ENCODE measurements at regions not wholly inside any gene's neighbourhood (a gene's known extent, or its start where the extent isn't known, plus 50 kb on each side); places are given as distances from the start of the nearest gene placed in this dataset.

GRCh38 chr9:18036422-18037187 lies 437.3 kb upstream of the ADAMTSL1 start:
- Histone ChIP-seq H3K4me3 (ENCODE audit: insufficient read depth in 1 of 2, low read depth in 1 of 2, low read length in 2 of 2) (no peak overlapping the region), H2AFZ (ENCODE audit: low read depth, low read length) (no peak overlapping the region)

DNA sequence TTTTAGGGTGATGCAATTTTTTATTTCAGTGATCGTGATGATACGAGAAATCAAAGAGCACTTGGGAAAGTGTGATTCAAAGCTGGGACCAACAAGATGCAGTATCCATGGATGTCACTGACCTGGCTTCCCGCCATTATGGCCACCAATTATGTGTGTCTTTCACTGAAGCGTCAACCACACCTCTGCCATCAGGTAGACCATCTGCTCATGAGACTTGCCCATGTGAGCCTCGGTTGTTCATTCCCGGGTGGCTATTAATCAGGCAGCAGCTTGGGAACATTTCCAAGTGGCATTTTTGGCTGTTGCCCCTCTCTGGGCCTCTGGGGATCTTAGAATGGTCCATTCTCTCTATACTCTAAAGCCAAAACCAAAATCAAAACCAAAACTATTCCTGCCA lies 436.0 kb upstream of the ADAMTSL1 start:
- H3K4ac ChIP-seq (ENCODE audit: low read depth in 1 of 2, low read length in 2 of 2): no peak overlapping the region
- H3K9ac ChIP-seq (ENCODE audit: low read length): no peak overlapping the region
- no peak overlapping the region for H4K8ac ChIP-seq (ENCODE audit: low read length)
- no peak overlapping the region for H3K18ac ChIP-seq (ENCODE audit: low read depth in 1 of 2, low read length in 2 of 2)
- H2BK15ac ChIP-seq (ENCODE audit: low read depth, poor library complexity, severe bottlenecking): no peak overlapping the region
- no peak for DNase-seq
- no peaks in the 10 kb centered on the region for H3K79me1 ChIP-seq (replicated peaks; ENCODE audit: low read length, poor library complexity, severe bottlenecking)
- no peak overlapping the region for H2AK5ac ChIP-seq (ENCODE audit: low read length, severe bottlenecking)
- H3K4me3 ChIP-seq (ENCODE audit: insufficient read depth in 1 of 2, low read depth in 1 of 2, low read length in 2 of 2): no peak overlapping the region
- H2BK120ac ChIP-seq (ENCODE audit: low read depth, low read length): no peak overlapping the region
- no peak overlapping the region for H3K14ac ChIP-seq (ENCODE audit: low read length in 2 of 2)
- H3K36me3 ChIP-seq (ENCODE audit: control insufficient read depth in 1 of 2, insufficient read depth in 2 of 2, low read depth in 1 of 2, low read length in 2 of 2): no peaks in the 10 kb centered on the region
- H3K9me3 ChIP-seq (ENCODE audit: control insufficient read depth, low read length): peaks cover 3% of the 10 kb centered on the region
- H2BK5ac ChIP-seq (ENCODE audit: low read depth, low read length, poor library complexity, severe bottlenecking): no peak overlapping the region
- no peak overlapping the region for H3K27ac ChIP-seq (ENCODE audit: low read length, poor library complexity, severe bottlenecking)
- no peak overlapping the region for H4K91ac ChIP-seq (ENCODE audit: low read length)
- 80% methylated on average over 6 of the region's 6 CpGs for WGBS
- H3K23ac ChIP-seq (ENCODE audit: low read length in 2 of 2): no peak overlapping the region
- no peak overlapping the region for H3K4me2 ChIP-seq (ENCODE audit: low read length, poor library complexity, severe bottlenecking)
- H2BK12ac ChIP-seq (ENCODE audit: low read length in 2 of 2): no peak overlapping the region
- H3K27me3 ChIP-seq (ENCODE audit: control insufficient read depth in 1 of 2, insufficient read depth in 1 of 2, low read length in 2 of 2): peaks cover 0 to 4% of the 10 kb centered on the region in 2 experiments
- no peak overlapping the region for H2AFZ ChIP-seq (ENCODE audit: low read depth, low read length)
- no peaks in the 10 kb centered on the region for H3K4me1 ChIP-seq (ENCODE audit: control insufficient read depth, insufficient read depth, low read depth, low read length)

More at GRCh38 chr9:18036422-18037187, 437.3 kb upstream of the ADAMTSL1 start:
- H3K4me2 ChIP-seq (ENCODE audit: low read length, poor library complexity, severe bottlenecking): no peak overlapping the region
- no peak overlapping the region for H3K9ac ChIP-seq (ENCODE audit: low read length)
- H3K9me3 ChIP-seq (ENCODE audit: control insufficient read depth, low read length): peaks cover 3% of the 10 kb centered on the region
- no peak overlapping the region for H3K23ac ChIP-seq (ENCODE audit: low read length in 2 of 2)
- H2BK5ac ChIP-seq (ENCODE audit: low read depth, low read length, poor library complexity, severe bottlenecking): no peak overlapping the region
- no peak overlapping the region for H3K4ac ChIP-seq (ENCODE audit: low read depth in 1 of 2, low read length in 2 of 2)
- H3K18ac ChIP-seq (ENCODE audit: low read depth in 1 of 2, low read length in 2 of 2): no peak overlapping the region
- H4K8ac ChIP-seq (ENCODE audit: low read length): no peak overlapping the region
- H3K27me3 ChIP-seq (ENCODE audit: control insufficient read depth in 1 of 2, insufficient read depth in 1 of 2, low read length in 2 of 2): peaks cover 0 to 4% of the 10 kb centered on the region in 2 experiments
- H3K4me1 ChIP-seq (ENCODE audit: control insufficient read depth, insufficient read depth, low read depth, low read length): no peaks in the 10 kb centered on the region
- no peak overlapping the region for H2BK15ac ChIP-seq (ENCODE audit: low read depth, poor library complexity, severe bottlenecking)
- DNase-seq: no peak
- H3K79me1 ChIP-seq (replicated peaks; ENCODE audit: low read length, poor library complexity, severe bottlenecking): no peaks in the 10 kb centered on the region
- no peak overlapping the region for H3K14ac ChIP-seq (ENCODE audit: low read length in 2 of 2)
- 88% methylated on average over 2 of the region's 3 CpGs for WGBS
- no peak overlapping the region for H2AK5ac ChIP-seq (ENCODE audit: low read length, severe bottlenecking)
- H2BK12ac ChIP-seq (ENCODE audit: low read length in 2 of 2): no peak overlapping the region
- H4K91ac ChIP-seq (ENCODE audit: low read length): no peak overlapping the region
- no peak overlapping the region for H2BK120ac ChIP-seq (ENCODE audit: low read depth, low read length)
- H3K27ac ChIP-seq (ENCODE audit: low read length, poor library complexity, severe bottlenecking): no peak overlapping the region
- no peaks in the 10 kb centered on the region for H3K36me3 ChIP-seq (ENCODE audit: control insufficient read depth in 1 of 2, insufficient read depth in 2 of 2, low read depth in 1 of 2, low read length in 2 of 2)

DNA sequence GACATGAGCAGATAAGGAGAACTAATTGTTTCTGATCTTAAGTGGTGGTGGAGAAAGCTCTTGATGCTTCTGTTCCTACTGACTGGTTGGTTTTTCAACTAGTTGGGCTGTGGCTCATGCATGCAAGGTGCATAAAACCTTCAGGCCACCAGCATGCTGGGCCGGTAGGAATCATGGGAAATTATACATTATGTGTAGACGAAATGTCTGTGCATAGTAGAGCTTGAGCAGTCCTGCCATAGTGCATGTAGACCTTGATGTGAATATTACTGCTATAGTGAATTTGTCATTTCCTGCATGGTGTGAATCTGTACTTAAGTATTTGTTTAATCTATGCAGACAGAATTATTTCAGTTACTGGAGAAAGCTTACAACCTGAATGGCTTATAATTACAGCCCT lies 433.6 kb upstream of the ADAMTSL1 start:
- no peak overlapping the region for H4K8ac ChIP-seq (ENCODE audit: low read length)
- no peak overlapping the region for H3K14ac ChIP-seq (ENCODE audit: low read length in 2 of 2)
- H3K9me3 ChIP-seq (ENCODE audit: control insufficient read depth, low read length): no peaks in the 10 kb centered on the region
- no peak overlapping the region for H3K4ac ChIP-seq (ENCODE audit: low read depth in 1 of 2, low read length in 2 of 2)
- H2AFZ ChIP-seq (ENCODE audit: low read depth, low read length): no peak overlapping the region
- H2BK15ac ChIP-seq (ENCODE audit: low read depth, poor library complexity, severe bottlenecking): no peak overlapping the region
- H3K4me2 ChIP-seq (ENCODE audit: low read length, poor library complexity, severe bottlenecking): no peak overlapping the region
- H3K27ac ChIP-seq (ENCODE audit: low read length, poor library complexity, severe bottlenecking): no peak overlapping the region
- H3K18ac ChIP-seq (ENCODE audit: low read depth in 1 of 2, low read length in 2 of 2): no peak overlapping the region
- WGBS: 80% methylated on average over 2 of the region's 2 CpGs
- H2BK5ac ChIP-seq (ENCODE audit: low read depth, low read length, poor library complexity, severe bottlenecking): no peak overlapping the region
- no peak for DNase-seq
- no peak overlapping the region for H4K91ac ChIP-seq (ENCODE audit: low read length)
- no peaks in the 10 kb centered on the region for H3K79me1 ChIP-seq (replicated peaks; ENCODE audit: low read length, poor library complexity, severe bottlenecking)
- no peak overlapping the region for H3K23ac ChIP-seq (ENCODE audit: low read length in 2 of 2)
- no peak overlapping the region for H2AK5ac ChIP-seq (ENCODE audit: low read length, severe bottlenecking)
- no peak overlapping the region for H3K4me3 ChIP-seq (ENCODE audit: insufficient read depth in 1 of 2, low read depth in 1 of 2, low read length in 2 of 2)
- H3K9ac ChIP-seq (ENCODE audit: low read length): no peak overlapping the region
- H3K36me3 ChIP-seq (ENCODE audit: control insufficient read depth in 1 of 2, insufficient read depth in 2 of 2, low read depth in 1 of 2, low read length in 2 of 2): no peaks in the 10 kb centered on the region
- no peak overlapping the region for H2BK120ac ChIP-seq (ENCODE audit: low read depth, low read length)
- H3K4me1 ChIP-seq (ENCODE audit: control insufficient read depth, insufficient read depth, low read depth, low read length): no peaks in the 10 kb centered on the region
- no peak overlapping the region for H2BK12ac ChIP-seq (ENCODE audit: low read length in 2 of 2)
- no peaks in the 10 kb centered on the region for H3K27me3 ChIP-seq (ENCODE audit: control insufficient read depth in 1 of 2, insufficient read depth in 1 of 2, low read length in 2 of 2)

- Histone ChIP-seq H2AFZ (ENCODE audit: low read depth, low read length) (no peak overlapping the region), H4K91ac (ENCODE audit: low read length) (no peak overlapping the region), H3K79me1 (replicated peaks; ENCODE audit: low read length, poor library complexity, severe bottlenecking) (no peaks in the 10 kb centered on the region), H3K9ac (ENCODE audit: low read length) (no peak overlapping the region), H2BK12ac (ENCODE audit: low read length in 2 of 2) (no peak overlapping the region), H3K4me1 (ENCODE audit: control insufficient read depth, insufficient read depth, low read depth, low read length) (no peaks in the 10 kb centered on the region), H2AK5ac (ENCODE audit: low read length, severe bottlenecking) (no peak overlapping the region), H3K4me3 (ENCODE audit: insufficient read depth in 1 of 2, low read depth in 1 of 2, low read length in 2 of 2) (no peak overlapping the region), H3K27me3 (ENCODE audit: control insufficient read depth in 1 of 2, insufficient read depth in 1 of 2, low read length in 2 of 2) (no peaks in the 10 kb centered on the region), H3K18ac (ENCODE audit: low read depth in 1 of 2, low read length in 2 of 2) (no peak overlapping the region), H4K8ac (ENCODE audit: low read length) (no peak overlapping the region), H3K36me3 (ENCODE audit: control insufficient read depth in 1 of 2, insufficient read depth in 2 of 2, low read depth in 1 of 2, low read length in 2 of 2) (no peaks in the 10 kb centered on the region), H2BK15ac (ENCODE audit: low read depth, poor library complexity, severe bottlenecking) (no peak overlapping the region), H3K14ac (ENCODE audit: low read length in 2 of 2) (no peak overlapping the region), H3K23ac (ENCODE audit: low read length in 2 of 2) (no peak overlapping the region), H2BK5ac (ENCODE audit: low read depth, low read length, poor library complexity, severe bottlenecking) (no peak overlapping the region), H2BK120ac (ENCODE audit: low read depth, low read length) (no peak overlapping the region), H3K27ac (ENCODE audit: low read length, poor library complexity, severe bottlenecking) (no peak overlapping the region), H3K4me2 (ENCODE audit: low read length, poor library complexity, severe bottlenecking) (no peak overlapping the region), H3K9me3 (ENCODE audit: control insufficient read depth, low read length) (no peaks in the 10 kb centered on the region), H3K4ac (ENCODE audit: low read depth in 1 of 2, low read length in 2 of 2) (no peak overlapping the region)
- WGBS: 73% methylated on average over 1 of the region's 1 CpG
- DNase-seq: no peak
Observed at GRCh38 chr9:18043978-18044377, 430.0 kb upstream of the ADAMTSL1 start.
